RPMI8226 (cell line): ENCODE measurements at regions not wholly inside any gene's neighbourhood (a gene's known extent, or its start where the extent isn't known, plus 50 kb on each side); places are given as distances from the start of the nearest gene placed in this dataset.
A peak's percentile ranks its signal among the peaks of the same experiment; 100 is the strongest.
"Not testable (repeated sequence)": the region's sequence is repeated elsewhere in the genome, so short reads cannot be mapped to it uniquely, and the experiment has no call there.

Experiments used
- DNase-seq: peaks from one replicate; pipeline ENCODE4 v3.0.0-alpha.2; 2015

DNA sequence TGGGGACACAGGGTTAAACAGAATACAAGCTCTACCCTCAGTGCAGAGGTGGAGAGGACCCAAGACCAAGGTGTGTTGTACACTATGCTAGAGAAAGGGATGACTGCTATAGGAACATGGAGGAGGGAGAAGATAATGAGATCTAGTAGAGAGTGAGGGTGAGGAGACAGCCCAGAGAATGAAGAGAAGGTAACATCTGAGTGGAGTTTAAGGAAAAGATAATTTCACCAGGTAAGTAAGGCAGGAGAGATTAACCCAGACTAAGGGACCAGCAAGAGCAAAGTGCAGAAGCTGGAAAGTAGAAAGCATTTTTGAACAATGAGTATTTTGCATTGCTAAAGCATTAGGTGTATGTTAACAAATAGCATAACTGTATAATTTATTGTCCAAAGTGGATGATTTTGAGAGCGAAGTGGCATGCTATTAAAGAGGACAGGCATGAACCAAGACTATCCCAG lies 128.8 kb downstream of the RASSF10 start:
- DNase-seq = no peak

DNA sequence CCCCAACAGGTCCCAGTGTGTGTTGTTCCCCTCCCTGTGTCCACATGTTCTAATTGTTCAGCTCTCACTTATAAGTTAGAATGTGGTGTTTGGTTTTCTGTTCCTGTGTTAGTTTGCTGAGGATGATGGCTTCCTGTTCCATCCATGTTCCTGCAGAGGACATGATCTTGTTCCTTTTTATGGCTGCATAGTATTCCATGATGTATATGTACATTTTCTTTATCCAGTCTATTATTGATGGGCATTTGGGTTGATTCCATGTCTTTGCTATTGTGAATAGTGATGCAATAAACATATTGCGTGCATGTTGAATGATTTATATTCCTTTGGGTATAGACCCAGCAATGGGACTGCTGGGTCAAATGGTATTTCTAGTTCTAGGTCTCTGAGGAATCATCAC lies 130.0 kb downstream of the RASSF10 start:
- not testable (repeated sequence) for DNase-seq

DNA sequence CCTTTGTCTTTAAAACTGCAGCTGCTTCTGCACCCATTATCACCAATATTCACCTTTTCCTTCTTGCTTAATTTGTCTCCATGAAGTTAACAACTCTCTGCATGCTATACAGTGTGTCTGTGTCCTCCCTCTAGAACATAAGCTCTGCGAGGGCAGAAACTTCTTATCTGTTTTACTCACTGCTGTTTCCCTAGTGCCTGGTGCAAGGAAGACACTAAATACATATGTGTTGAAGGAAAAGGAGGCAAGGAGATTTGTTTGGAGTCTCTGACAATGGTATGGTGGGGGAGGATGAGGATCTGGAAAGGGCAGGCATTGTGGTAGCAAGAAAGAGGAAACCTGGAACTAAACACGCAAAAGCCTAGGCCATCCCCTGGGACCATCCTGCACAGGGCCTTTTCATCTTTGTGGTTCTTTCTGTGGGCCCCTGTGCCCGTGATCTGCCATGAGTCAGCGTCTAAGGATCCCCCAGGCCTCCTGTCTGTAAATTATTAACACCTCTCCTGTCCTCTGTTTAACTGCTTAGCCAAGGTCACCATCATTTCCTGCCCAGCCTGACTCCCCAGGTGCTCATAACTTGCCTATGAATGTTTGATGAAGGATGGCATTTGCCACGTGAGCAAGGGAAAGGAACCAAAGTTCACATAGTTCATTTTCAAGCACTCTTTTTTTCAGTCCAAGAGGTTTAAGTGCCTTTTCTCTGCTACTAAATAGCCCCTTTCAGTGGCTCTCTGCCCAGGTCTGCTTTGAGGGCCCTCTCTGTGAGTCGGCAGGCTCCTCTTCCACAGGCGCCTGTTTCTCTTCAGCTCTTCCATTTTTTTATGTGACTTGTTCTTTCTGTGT lies 131.1 kb downstream of the RASSF10 start:
- DNase-seq = no peak

DNA sequence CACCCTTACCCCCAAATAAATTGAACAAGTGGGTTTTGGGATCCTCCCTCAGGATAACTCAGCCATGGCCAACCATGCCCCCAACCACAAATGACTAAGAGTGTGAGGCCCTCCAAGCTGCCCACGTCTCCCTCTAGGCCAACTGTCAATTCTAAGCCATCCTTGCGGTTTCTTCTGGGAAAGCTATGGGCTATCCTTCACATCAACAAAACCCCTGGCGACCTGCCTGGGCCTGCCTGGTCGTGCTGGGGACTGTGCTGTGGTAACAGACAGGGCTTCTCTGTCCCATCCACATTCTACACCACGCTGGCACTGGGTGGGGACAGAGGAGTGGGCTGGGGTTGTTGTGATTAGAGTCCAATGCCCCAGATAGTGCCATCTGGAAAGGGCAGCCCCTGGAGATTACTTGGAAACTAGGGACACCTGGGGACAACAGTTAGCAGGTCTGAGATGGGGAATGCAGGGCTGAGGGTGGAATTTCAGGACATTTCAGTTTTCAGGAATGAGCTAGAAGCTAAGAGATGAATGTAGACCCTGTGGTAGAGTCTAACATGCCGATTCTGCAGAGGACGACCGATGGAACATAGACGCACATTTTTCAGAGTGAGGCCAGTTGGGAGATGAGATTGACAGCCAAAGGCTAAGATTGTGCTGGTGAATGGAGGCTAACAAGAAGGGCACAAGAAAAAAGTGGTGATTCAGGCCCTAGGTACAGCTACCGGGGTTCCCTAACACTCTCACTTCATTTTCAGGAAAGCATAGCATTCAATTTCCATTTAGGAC lies 131.9 kb downstream of the RASSF10 start:
- no peak for DNase-seq

DNA sequence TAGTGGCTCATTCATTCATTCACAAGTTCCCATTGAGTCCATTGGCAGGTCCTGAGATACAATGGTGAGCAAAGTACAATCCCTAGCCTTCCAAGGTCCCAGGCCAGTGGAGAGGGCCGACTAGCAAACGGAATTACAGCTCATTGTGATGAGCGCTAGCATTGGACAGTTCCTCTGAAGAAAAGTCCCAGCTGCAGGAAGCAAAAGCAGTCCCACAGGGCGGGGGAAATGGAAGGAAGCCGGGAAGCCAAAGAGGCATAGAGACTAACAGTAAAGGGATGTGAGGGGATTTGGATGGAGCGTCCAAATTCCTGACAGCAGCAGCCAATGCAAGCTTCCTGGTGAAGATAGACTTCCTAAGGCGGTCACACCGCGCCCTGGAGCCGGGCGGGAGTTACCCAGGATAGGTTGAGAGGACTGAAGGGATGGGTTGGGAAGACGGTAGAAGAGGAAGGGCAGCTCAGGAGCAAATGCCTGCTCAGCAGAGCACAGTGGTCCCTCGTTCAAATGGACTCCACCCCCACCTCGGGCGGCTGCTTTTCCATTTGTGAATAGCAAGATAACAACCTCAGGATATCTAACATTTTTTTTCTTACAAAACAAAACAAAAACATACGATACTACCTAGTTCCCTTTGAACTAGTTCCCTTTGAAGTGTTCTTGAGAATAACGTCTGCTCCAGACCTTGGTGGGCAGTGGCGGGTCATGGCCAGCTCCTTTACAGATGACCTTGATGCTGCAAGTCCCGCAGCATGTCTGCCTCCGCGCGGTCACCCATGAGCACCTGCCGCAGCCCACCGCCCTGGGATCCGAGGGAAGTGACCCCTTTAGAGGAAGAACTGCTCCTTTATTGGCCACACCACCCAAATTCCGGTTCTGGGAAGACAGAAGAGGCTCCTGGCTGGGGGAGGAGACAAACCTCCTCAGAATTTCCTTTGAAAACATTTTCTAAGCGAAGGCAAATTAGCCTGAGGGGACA lies 132.9 kb downstream of the RASSF10 start:
- no peak for DNase-seq

DNA sequence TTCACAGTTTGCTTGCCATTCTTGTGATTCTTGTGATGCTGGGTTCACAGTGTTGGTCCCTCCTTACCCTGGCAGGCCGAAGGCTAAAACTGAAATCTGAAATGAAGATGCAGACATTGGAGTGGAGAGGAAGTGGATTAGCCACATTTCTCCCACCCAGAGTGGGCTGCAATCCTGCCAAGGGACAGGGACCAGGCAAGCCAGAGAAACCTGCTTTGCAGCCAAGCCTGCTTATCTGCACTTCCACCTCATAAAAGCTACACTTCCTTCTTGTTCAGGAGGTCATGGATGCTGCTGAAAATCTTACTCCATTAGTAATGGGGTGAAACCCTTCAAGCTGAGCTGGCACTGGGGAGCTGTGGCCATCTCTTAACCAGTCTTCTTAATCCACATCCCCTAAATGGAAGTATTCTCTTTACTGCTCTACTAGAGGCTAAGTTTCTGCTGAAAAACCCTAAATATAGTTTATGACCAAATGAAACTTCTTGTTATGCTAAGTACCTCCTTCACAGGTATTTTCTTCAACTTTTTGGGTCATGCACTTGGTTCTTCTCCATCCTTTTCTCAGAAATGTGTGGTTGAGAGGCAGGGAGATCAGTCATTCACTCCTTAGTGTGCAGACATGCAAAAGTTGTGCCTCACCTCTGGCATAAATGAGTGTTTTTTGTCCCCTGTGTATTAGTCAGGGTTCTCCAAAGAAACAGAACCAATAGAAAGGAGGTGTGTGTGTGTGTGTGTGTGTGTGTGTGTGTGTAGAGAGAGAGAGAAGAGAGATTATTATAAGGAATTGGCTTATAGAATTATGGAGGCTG lies 133.9 kb upstream of the BMAL1 start:
- DNase-seq = no peak

DNA sequence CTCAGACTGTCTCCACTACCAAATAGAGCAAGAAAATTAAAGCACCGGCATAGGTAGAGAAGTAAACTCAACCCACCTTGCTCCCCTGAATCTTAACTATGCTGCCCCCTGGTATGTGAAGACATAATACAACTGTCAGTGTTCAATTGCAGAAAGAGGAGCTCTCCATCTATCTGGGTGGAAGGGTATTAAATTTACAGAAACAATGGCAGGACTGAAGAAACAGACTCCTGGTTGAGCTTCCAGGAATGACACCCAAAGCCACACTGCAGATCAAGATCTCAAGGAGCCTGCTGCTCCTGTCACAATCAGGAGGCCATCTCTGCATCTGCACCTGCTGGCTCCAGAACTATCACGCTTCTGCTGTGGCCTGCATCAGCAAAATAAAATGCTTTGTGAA lies 132.1 kb upstream of the BMAL1 start:
- no peak for DNase-seq

DNA sequence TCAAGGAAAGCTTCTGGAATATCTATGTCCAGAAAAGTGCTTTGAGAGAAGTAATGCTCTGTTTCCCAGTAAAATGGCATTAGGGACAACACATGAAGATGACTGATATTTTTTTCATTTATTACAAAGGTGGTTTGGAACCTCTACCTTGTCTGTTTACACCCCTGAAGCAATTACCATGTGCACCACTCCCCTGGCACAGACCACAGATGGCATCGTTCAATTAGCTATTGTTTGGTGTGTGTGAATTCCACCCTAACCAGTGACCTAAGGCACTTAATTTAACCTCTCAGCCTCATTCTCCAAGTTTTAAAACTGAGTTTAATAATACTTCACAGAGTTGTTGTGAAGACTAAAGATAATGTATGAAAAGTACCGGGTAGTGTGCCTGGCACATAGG lies 127.6 kb upstream of the BMAL1 start:
- DNase-seq = no peak

DNA sequence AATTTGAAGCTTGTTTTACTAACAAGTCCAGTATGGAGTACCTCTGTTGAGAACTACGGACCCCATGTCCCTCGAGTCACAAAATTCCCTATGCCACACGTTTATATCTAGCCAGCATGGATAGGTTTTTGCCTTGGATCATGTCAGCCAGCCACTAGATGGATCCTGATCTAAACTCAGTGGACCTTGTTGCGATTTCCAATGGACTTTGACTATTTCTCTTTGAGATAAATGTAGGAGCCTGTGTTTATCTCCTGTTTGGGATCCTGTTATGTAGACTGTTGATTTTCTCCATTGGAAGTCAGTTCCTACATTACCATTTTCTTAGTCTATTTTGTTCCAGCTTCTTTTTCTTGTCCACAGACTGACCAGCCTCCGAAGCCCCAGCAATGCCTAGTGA lies 127.1 kb upstream of the BMAL1 start:
- DNase-seq = no peak

DNA sequence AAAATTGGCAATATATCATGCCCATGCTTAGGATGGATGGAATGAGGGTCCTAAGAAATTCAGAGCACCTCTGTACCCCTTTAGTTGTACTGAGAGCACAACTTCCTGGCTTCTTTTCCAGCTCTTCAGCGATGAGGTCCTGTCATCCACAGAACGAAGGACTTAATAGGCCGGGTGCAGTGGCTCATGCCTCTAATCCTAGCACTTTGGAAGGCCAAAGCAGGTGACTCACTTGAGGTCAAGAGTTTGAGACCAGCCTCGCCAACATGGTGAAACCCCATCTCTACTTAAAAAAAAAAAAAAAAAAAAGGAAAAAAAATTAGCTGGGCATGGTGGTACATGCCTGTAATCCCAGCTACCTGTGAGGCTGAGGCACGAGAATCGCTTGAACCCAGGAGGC lies 125.3 kb upstream of the BMAL1 start:
- DNase-seq = no peak

DNA sequence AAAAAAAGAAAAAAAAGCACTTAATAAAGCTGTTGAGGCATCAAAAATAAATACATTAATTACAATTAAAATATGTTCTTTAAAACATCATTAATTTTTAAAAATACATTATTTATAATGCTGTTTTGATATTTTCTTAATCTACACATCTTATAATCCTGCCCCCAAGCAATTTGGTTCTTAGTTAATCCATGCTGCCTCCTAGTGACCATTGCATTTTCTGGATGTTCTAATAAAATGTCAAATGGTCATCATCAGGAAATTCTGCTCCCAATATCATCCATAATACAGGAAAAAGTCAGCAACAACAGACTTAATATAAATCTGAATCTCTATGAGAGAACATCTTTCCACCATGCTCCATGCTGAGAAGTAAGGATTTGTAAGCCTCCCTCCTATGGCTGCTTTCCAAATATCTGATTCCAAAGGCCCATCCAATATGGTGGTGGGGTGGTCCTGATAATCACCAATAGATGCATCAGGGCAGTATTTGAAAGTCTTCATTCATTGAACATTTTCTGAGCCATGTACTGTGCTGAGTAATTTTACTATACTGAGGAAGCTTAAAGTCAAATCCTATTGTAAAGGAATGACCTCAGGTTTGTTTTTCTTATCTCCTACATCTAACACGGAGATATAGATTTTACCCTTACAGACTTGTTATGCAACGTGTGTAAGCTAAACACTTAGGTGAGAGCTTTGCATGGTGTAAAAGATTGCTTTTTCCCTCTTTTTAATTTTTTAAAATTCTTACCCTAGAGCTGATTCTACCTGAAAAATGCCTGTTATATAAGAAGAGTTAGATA lies 124.7 kb upstream of the BMAL1 start:
- no peak for DNase-seq

DNA sequence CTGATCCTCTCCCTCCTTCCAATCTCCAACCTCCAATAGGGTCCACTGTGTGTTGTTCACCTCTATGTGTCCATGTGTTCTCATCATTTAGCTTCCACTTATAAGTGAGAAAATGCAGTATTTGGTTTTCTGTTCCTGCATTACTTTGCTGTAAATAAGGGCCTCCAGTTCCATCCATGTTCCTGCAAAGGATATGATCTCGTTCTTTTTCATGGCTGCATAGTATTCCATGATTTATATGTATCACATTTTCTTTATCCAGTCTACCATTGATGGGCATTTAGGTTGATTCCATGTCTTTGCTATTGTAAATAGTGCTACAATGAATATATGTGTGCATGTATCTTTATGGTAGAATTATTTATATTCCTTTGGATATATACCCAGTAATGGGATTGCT lies 123.2 kb upstream of the BMAL1 start:
- DNase-seq = not testable (repeated sequence)

DNA sequence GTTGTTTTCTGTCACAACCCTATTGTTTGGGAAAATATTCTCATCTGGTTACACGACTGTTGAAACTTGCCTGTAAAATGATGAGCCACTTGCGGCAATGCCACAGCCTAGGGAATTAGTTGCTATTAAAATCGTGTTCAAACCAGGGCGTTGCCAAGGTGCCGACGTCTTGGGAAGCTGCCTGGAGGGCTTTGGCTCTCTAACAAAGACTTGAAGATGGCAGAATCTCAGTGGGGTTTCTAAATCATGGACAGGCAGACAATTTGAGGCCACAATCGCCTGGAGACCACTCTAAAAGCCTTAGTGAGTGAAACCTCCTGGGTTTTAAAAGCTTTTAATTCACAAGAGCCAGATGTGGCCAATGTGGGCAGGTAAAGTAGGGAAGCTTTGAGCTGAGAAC lies 117.2 kb upstream of the BMAL1 start:
- no peak for DNase-seq

DNA sequence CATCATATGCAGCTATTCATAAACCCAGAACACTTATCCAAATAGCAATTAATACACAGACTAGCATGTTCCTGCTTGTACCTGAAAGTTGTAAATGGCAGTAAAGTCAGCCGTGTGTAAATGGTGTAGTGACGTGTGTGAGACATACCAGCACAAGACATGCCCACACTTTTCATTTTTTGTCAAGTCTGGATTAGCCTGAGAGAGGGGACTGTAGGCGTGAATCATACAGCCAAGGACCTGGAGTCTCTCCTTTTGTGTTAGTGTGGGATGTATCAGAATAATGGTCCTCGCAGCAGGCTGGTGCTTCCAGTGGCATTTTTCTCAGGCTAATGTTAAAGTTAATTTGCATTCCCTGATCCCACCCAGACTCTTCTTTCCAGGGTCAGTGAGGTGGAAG lies 116.8 kb upstream of the BMAL1 start:
- DNase-seq = no peak

DNA sequence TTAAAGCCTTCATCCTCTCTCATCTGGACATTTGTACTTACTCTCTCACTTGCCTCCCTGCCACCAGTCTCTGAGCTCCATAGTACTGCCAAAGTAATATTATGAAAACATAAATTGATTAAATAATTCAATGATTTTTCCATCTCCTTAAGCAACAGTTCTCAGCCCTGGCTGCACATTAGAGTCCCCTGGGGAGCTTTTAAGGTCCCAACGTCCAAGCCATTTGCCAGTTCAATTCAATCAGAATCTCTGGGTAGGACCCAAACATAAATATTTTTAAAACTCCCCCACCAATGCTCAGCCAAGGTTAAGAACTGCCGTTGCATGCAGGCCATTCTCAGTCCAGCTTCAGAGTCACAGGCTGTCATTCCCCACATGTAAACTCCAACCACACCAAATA lies 114.4 kb upstream of the BMAL1 start:
- no peak for DNase-seq

DNA sequence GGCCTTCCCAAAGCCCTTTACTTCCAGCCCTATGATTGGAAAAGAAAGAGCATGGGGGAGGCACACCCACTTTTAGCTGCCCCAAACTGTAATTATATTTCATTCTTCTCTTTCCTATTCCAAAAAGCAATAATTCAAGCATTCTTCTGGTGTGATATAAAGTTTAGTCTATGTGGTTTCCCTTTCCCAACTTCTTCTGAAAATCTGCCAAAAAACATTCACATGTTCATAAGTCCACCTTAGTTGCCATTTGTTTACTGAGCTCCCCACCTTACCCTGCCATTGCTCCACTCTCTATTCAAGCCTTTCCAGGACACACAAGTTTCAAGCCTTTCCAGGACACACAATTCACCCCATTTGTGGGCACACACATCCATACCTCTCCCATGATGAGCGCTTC lies 111.6 kb upstream of the BMAL1 start:
- DNase-seq = no peak

DNA sequence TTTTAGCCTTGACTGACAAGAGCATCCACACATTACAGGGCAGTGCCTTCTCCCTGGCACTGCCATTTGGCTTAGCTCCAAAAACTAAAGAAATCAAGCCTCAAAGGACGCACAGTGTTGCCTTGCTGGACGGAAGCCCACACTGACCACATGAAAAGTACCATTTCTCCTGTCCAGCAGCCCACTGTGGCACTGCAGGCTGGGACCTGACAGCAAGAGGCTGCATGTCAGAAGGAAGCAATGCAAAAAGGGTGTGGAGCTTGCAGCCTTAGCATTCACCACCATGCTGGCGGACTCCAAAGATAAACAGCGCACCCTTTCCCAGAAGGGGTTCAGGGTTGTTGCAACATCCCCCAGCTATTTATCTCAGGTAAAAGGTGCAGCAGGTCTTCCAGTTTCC lies 109.3 kb upstream of the BMAL1 start:
- no peak for DNase-seq

DNA sequence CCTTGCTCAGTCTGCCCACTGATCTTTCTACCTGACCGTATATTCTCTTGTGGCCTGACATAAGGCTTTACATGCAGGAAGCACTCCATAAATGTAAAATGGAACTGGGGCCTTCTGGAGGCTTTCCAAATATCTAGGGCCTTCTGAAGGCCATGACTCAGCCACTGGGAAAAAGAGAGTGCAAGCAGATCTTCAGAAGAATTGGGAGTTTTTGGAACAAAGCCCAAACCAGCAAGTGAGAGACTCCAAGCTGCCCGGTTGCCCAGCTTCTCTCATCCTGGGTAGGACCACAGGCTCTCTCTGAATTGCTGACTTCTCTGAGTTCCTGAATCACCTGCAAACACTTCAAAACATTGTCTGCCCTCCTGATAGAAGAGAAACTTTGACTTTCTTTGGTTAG lies 107.9 kb upstream of the BMAL1 start:
- peak; percentile 9 for DNase-seq

DNA sequence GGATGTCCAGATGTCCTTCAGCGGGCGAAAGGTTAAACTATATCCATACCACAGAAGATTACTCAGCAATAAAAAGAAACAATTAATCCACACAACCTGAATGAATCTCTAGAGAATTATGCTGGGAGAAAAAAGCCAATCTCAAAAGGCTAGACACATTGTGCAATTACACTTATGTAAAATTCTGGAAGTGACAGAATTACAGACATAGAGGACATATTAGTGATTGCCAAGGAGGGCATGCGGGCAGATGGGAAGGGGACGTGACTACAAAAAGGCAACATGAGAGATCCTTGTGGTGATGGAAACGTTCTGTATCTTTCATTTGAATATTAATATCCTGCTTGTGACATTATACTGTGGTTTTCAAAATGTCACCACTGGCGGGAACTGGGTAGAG lies 103.5 kb upstream of the BMAL1 start:
- no peak for DNase-seq

DNA sequence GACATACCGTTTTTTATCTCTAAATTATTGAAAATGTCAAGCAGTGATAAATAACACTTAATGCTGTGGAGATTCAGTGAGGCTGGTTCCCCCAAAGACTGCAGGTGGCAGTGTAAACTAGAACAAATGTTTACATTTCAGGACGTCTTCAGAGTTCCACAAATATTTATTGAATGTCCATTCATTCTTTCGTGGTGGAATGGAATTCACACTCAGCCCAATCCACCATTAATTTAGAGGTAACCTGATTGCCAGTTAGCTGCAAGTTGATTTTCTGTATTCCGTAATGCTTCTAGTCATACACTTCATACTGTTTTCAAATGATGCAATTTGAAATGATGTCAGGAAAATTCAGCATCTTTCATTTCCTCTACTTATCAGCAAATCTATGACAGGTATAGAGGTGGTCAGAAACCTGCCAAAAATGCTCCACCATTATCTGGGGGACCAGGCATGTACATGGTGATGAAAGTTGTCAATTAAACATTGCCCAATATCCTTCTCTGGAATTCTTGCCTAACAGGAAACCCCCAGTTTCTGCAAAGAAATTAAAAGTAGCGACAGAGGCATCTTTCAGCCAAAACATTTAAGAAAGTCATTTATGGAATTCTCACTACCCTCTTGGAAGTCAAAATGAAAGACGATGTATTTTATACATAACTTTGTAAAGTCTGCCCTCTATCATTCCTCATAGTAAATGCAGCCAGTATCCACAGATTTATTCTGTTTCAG lies 94.3 kb upstream of the BMAL1 start:
- peak; percentile 5 for DNase-seq

DNA sequence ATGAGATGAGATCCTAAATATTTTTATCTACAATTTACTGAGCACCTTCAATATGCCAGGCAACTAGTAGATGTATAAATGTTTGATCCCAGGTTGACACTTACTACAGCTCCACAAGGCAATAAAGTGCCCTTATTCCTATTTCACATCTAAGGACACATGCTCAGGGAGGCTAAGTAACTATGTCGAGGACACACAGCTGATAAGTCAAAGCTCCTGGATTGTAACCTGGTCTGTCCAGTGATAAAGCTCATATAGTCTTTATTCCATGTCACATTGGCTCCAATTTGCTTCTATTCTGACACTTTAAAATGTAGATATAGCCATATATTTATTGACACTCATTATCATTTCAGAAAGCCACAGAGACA lies 93.8 kb upstream of the BMAL1 start:
- no peak for DNase-seq
